ENCODE measurements at regions not wholly inside any gene's neighbourhood (a gene's known extent, or its start where the extent isn't known, plus 50 kb on each side); places are given as distances from the start of the nearest gene placed in this dataset.
"Not testable (repeated sequence)": the region's sequence is repeated elsewhere in the genome, so short reads cannot be mapped to it uniquely, and the experiment has no call there.

- DNase-seq (ENCODE audit: low read depth, low spot score) = no peak
- peaks cover 11% of the 10 kb centered on the region for H3K4me1 ChIP-seq (ENCODE audit: control insufficient read depth, extremely low read depth, insufficient read depth, low read length)
- no peak overlapping the region for H3K4me2 ChIP-seq (ENCODE audit: control insufficient read depth, extremely low read depth, insufficient read depth, low read depth, low read length)
- dilution Hi-C loops (cut with MboI; ENCODE audit: extremely low pct_ligation_motif_present, low sequenced_read_pairs) = no loop called here
- no peak for FAIRE-seq
- H3K27me3 ChIP-seq (ENCODE audit: control insufficient read depth, extremely low read depth, insufficient read depth, low read length) = no peaks in the 10 kb centered on the region
- H3K9me3 ChIP-seq (ENCODE audit: control insufficient read depth, low read depth, low read length) = no peaks in the 10 kb centered on the region
- no peak for TF ChIP-seq EZH2 (IDR thresholded peaks at IDR 0.05; ENCODE audit: low read length)
- no peak for TF ChIP-seq CTCF (optimal IDR thresholded peaks at IDR 0.05 in 1 of 3, IDR thresholded peaks at IDR 0.05 in 1 of 3, conservative IDR thresholded peaks at IDR 0.05 in 1 of 3; ENCODE audit: extremely low read depth in 1 of 3, insufficient read depth in 2 of 3, low read length in 3 of 3)
- H3K27ac ChIP-seq (ENCODE audit: control insufficient read depth, insufficient read depth, low read length) = no peak overlapping the region
- no peak overlapping the region for H2AFZ ChIP-seq (ENCODE audit: control insufficient read depth, low read length)
- no peak overlapping the region for H3K4me3 ChIP-seq (ENCODE audit: control insufficient read depth in 2 of 3, extremely low read depth in 1 of 3, insufficient read depth in 2 of 3, low read depth in 1 of 3, low read length in 3 of 3)
- no peaks in the 10 kb centered on the region for H3K9me1 ChIP-seq (ENCODE audit: control insufficient read depth, extremely low read depth, insufficient read depth, low read length)
- H3K36me3 ChIP-seq (ENCODE audit: control insufficient read depth in 2 of 2, extremely low read depth in 1 of 2, insufficient read depth in 2 of 2, low read length in 2 of 2) = no peaks in the 10 kb centered on the region
- H3K9ac ChIP-seq (ENCODE audit: control insufficient read depth, extremely low read depth, insufficient read depth, low read length) = no peak overlapping the region
- H3K79me2 ChIP-seq (ENCODE audit: control insufficient read depth, insufficient read depth, low read length) = no peaks in the 10 kb centered on the region
- no peaks in the 10 kb centered on the region for H4K20me1 ChIP-seq (ENCODE audit: control insufficient read depth, extremely low read depth, insufficient read depth, low read length)
Observed at GRCh38 chr6:51049288-51049982, 230.8 kb downstream of the TFAP2B start.

- Histone ChIP-seq H3K36me3 (ENCODE audit: control insufficient read depth in 2 of 2, extremely low read depth in 1 of 2, insufficient read depth in 2 of 2, low read length in 2 of 2) (no peaks in the 10 kb centered on the region), H3K79me2 (ENCODE audit: control insufficient read depth, insufficient read depth, low read length) (no peaks in the 10 kb centered on the region), H3K27ac (ENCODE audit: control insufficient read depth, insufficient read depth, low read length) (no peak overlapping the region), H3K4me1 (ENCODE audit: control insufficient read depth, extremely low read depth, insufficient read depth, low read length) (peaks cover 9% of the 10 kb centered on the region), H3K4me3 (ENCODE audit: control insufficient read depth in 2 of 3, extremely low read depth in 1 of 3, insufficient read depth in 2 of 3, low read depth in 1 of 3, low read length in 3 of 3) (no peak overlapping the region), H3K9me1 (ENCODE audit: control insufficient read depth, extremely low read depth, insufficient read depth, low read length) (no peaks in the 10 kb centered on the region), H4K20me1 (ENCODE audit: control insufficient read depth, extremely low read depth, insufficient read depth, low read length) (no peaks in the 10 kb centered on the region), H3K9ac (ENCODE audit: control insufficient read depth, extremely low read depth, insufficient read depth, low read length) (no peak overlapping the region), H3K9me3 (ENCODE audit: control insufficient read depth, low read depth, low read length) (no peaks in the 10 kb centered on the region), H3K27me3 (ENCODE audit: control insufficient read depth, extremely low read depth, insufficient read depth, low read length) (no peaks in the 10 kb centered on the region), H3K4me2 (ENCODE audit: control insufficient read depth, extremely low read depth, insufficient read depth, low read depth, low read length) (no peak overlapping the region), H2AFZ (ENCODE audit: control insufficient read depth, low read length) (peak overlapping the region; percentile 25)
- dilution Hi-C loops (cut with MboI; ENCODE audit: extremely low pct_ligation_motif_present, low sequenced_read_pairs) = no loop called here
- TF ChIP-seq CTCF (optimal IDR thresholded peaks at IDR 0.05 in 1 of 3, IDR thresholded peaks at IDR 0.05 in 1 of 3, conservative IDR thresholded peaks at IDR 0.05 in 1 of 3; ENCODE audit: extremely low read depth in 1 of 3, insufficient read depth in 2 of 3, low read length in 3 of 3) (no peak), EZH2 (IDR thresholded peaks at IDR 0.05; ENCODE audit: low read length) (no peak)
- FAIRE-seq (peak; percentile 97), DNase-seq (ENCODE audit: low read depth, low spot score) (no peak)
Observed at GRCh38 chr6:51049983-51050877, 231.6 kb downstream of the TFAP2B start.

GRCh38 chr6:51052716-51053115, 234.0 kb downstream of the TFAP2B start:
- H3K9me3 ChIP-seq (ENCODE audit: control insufficient read depth, low read depth, low read length); H4K20me1 ChIP-seq (ENCODE audit: control insufficient read depth, extremely low read depth, insufficient read depth, low read length); DNase-seq (ENCODE audit: low read depth, low spot score); dilution Hi-C loops (cut with MboI; ENCODE audit: extremely low pct_ligation_motif_present, low sequenced_read_pairs); FAIRE-seq; H3K27me3 ChIP-seq (ENCODE audit: control insufficient read depth, extremely low read depth, insufficient read depth, low read length); H3K79me2 ChIP-seq (ENCODE audit: control insufficient read depth, insufficient read depth, low read length); H3K27ac ChIP-seq (ENCODE audit: control insufficient read depth, insufficient read depth, low read length); H2AFZ ChIP-seq (ENCODE audit: control insufficient read depth, low read length); H3K4me3 ChIP-seq (ENCODE audit: control insufficient read depth in 2 of 3, extremely low read depth in 1 of 3, insufficient read depth in 2 of 3, low read depth in 1 of 3, low read length in 3 of 3); H3K36me3 ChIP-seq (ENCODE audit: control insufficient read depth in 2 of 2, extremely low read depth in 1 of 2, insufficient read depth in 2 of 2, low read length in 2 of 2); H3K9ac ChIP-seq (ENCODE audit: control insufficient read depth, extremely low read depth, insufficient read depth, low read length); H3K4me2 ChIP-seq (ENCODE audit: control insufficient read depth, extremely low read depth, insufficient read depth, low read depth, low read length); H3K4me1 ChIP-seq (ENCODE audit: control insufficient read depth, extremely low read depth, insufficient read depth, low read length); H3K9me1 ChIP-seq (ENCODE audit: control insufficient read depth, extremely low read depth, insufficient read depth, low read length): not testable (repeated sequence)

All from keratinocyte (primary cell).